ENCODE measurements at regions not wholly inside any gene's neighbourhood (a gene's known extent, or its start where the extent isn't known, plus 50 kb on each side); places are given as distances from the start of the nearest gene placed in this dataset.

DNA sequence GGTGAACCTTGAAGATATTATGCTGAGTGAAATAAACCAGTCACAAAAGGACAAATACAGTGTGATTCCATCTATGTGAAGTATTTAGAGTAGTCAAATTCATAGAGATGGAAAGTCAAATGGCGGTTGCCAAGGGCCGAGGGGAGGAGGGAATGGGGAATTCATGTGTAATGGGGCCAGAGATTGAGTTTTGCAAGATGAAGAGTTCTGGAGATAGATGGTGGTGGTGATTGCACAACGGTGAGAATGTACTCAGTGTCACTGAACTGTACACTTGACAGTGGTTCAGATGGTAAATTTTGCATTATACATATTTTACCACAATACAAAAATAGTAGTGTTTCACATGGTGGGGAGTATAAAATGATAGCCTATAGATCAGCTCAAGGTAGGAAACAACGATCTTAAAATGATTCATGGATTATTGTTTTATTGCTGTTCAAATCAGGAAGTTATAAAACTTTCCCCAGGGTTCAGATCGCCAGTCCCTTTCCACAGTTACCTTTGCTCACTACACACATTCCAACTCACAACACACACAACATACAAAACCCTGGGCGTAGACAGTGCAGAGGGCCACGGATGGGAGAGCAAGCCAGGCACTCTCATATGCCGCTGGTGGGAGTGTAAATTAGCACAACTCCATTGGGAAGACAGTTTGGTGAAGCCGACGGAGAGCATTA is 219.9 kb downstream of the ZIC5 start:
- no peak for TF ChIP-seq POLR2A (IDR thresholded peaks at IDR 0.05)
- TF ChIP-seq, protein P1, sequence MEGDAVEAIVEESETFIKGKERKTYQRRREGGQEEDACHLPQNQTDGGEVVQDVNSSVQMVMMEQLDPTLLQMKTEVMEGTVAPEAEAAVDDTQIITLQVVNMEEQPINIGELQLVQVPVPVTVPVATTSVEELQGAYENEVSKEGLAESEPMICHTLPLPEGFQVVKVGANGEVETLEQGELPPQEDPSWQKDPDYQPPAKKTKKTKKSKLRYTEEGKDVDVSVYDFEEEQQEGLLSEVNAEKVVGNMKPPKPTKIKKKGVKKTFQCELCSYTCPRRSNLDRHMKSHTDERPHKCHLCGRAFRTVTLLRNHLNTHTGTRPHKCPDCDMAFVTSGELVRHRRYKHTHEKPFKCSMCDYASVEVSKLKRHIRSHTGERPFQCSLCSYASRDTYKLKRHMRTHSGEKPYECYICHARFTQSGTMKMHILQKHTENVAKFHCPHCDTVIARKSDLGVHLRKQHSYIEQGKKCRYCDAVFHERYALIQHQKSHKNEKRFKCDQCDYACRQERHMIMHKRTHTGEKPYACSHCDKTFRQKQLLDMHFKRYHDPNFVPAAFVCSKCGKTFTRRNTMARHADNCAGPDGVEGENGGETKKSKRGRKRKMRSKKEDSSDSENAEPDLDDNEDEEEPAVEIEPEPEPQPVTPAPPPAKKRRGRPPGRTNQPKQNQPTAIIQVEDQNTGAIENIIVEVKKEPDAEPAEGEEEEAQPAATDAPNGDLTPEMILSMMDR (IDR thresholded peaks at IDR 0.05): no peak
- TF ChIP-seq EP300 (IDR thresholded peaks at IDR 0.05): no peak
